ENCODE measurements at regions not wholly inside any gene's neighbourhood (a gene's known extent, or its start where the extent isn't known, plus 50 kb on each side); places are given as distances from the start of the nearest gene placed in this dataset.
"Not testable (repeated sequence)": the region's sequence is repeated elsewhere in the genome, so short reads cannot be mapped to it uniquely, and the experiment has no call there.

GRCh38 chr2:14831458-14831857 is 198.9 kb downstream of the LRATD1 start:
- DNase-seq = no peak

GRCh38 chr2:14843507-14844204 is 211.1 kb downstream of the LRATD1 start:
- no peak for DNase-seq

- no peak for DNase-seq
Observed at GRCh38 chr2:14855751-14856150, 223.2 kb downstream of the LRATD1 start.

DNA sequence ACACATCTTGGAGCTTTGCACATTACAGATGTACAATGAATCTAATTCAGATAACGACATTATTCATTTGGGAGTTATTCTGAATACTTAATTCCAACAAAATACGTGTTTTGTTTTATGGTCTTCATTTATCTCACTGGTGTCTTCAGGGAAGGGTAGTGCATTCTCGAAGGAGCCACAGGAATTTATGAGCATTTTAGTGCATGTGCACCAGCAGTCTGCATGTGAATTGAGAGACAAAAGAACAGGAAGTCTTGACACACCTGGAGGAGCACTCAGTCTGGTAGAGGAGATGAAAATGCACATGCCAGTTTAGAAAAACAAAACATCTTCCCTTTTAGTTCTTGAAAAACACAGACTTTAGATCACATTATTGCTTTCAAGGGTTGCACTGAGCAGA is 228.7 kb downstream of the LRATD1 start:
- DNase-seq = no peak

- DNase-seq = no peak
Observed at GRCh38 chr2:14866736-14867352, 234.3 kb downstream of the LRATD1 start.

DNA sequence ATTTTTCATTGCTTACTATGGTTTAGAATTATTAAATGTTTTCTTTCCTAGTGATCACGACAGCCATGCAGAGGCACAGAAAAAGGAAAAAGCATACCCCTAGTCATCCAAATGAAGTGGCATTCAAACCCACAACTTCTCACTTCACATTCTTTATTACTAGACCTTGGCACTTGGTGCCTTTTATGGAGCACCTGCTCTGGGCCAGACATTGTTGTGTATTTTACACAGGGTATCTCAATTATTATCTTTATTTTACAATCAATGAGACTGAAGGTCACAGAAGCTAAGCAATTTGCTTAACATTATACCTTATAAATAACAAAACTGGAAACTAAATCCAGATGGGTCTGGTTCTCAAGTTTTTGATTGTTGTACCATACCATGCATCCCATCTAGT is 235.3 kb downstream of the LRATD1 start:
- DNase-seq = no peak

DNA sequence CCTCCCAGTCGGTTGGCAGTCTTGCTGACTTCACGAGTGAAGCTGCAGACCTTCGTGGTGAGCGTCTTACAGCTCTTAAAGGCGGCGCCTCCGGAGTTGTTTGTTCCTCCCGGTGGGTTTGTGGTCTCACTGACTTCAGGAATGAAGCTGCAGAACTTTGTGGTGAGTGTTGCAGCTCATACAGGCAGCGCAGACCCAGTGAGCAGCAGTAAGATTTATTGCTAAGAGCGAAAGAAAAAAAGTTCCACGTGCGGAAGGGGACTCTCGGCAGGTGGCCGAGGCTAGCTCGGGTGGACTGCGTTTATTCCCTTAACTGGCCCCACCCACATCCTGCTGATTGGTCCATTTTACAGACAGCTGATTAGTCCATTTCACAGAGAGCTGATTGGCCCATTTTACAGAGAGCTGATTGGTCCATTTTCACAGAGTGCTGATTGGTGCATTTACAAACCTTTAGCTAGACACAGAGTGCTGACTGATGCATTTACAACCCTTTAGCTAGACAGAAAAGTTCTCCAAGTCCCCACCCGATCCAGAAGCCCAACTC is 240.3 kb downstream of the LRATD1 start:
- no peak for DNase-seq

DNA sequence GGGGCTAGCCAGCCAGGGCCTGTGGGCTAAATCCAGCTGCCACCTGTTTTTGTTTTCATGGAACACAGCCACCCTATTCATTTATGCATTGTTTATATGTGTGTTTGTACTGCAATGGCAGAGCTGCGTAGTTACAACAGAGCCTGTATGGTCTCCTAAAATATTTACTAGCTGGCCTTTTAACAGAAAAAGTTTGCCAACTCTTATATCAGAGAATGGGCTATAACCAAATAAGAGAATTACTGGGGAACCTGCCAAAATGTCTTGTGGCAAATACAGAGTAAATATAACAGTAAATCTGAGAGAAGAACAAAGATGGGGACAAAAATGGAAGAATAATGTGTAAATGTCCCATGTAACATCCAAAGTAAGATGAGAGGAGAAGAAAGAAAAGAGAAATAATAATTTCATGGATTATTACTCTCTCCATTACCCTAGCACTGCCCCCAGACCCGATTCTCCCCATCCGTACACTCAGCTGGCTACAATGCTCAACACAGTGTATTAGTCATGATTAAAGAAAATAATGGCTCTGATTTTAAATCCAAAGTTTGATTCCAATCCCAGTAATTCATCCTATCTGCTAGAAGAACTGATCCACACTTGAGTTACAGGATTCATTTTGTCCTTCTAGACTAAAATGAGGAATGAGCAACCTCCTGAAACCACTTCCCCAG is 249.3 kb downstream of the LRATD1 start:
- DNase-seq = no peak

GRCh38 chr2:14884651-14885050 is 252.1 kb downstream of the LRATD1 start:
- DNase-seq = no peak

- no peak for DNase-seq
Observed at GRCh38 chr2:14891546-14891945, 259.0 kb downstream of the LRATD1 start.

GRCh38 chr2:14896330-14897030 is 264.0 kb downstream of the LRATD1 start:
- no peak for DNase-seq

DNA sequence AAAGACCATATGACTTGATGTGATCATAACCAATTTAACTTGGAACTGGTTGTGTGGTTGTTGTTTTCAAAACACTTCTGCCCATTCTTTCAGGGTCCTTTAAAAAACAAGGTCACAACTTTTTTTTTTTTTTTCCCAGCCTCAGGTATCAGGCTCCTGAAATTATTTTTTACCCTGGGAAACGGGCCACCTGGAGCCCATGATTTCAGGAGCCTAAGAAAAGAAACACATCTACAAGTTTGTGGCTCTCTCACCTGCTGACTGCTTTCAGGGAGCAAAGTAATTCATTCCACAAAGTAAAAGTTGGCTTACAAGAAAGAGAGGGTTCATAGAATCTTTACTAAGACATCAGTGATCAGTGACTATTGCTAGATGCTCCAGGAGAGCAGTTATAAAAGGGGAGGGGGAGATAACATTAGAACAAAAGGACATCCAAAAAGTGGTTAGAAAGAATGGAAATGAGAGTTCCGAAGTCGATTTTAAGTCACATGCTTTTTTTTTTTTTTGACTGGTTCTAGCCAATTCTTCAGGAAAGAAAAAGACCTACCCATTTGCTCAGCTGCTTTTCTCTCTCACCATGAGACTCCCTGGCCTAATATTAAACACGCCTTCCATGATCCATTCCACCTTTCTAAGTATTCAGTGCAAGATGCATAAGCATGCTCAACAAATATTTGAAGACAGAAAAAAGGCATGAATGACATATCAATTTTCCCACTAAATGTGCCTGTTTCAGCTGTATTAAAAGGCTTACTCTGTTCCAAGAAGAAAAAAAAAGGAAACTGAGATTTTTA is 267.3 kb downstream of the LRATD1 start:
- no peak for DNase-seq

DNA sequence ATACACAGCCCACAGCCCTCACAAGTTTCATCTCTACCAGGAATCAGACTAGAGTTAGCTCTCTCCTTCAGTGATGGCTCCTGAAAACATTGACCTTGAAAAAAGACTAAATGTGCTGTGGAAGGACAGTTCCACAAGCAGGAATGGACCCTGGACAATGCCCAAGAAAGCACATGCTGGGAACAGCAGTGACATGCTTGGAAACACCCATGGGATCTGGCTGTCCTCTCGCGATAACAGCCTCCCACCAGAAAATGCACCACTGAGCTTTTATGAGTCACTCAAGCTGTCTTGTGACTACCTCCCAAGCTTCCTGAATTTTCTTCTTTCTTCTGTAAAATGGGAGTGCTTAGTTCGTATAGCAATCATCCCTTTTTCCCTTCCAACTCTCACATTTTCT is 269.2 kb downstream of the LRATD1 start:
- no peak for DNase-seq

GRCh38 chr2:14902953-14903352 is 270.4 kb downstream of the LRATD1 start:
- no peak for DNase-seq

- DNase-seq = no peak
Observed at GRCh38 chr2:14903709-14904374, 271.3 kb downstream of the LRATD1 start.

DNA sequence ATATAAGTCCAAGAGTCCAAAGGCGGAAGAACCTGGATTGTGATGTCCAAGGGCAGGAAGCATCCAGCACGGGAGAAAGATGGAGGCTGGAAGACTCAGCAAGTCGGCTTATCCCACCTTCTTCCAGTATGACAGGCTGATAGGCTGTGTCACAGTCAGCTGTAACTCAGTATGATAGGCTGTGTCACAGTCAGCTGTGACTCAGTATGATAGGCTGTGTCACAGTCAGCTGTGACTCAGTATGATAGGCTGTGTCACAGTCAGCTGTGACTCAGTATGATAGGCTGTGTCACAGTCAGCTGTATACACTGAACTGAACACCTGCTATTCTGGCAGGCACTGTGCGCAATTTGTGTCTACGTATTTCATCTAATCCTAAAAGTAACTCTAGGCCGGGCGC is 271.9 kb downstream of the LRATD1 start:
- not testable (repeated sequence) for DNase-seq

DNA sequence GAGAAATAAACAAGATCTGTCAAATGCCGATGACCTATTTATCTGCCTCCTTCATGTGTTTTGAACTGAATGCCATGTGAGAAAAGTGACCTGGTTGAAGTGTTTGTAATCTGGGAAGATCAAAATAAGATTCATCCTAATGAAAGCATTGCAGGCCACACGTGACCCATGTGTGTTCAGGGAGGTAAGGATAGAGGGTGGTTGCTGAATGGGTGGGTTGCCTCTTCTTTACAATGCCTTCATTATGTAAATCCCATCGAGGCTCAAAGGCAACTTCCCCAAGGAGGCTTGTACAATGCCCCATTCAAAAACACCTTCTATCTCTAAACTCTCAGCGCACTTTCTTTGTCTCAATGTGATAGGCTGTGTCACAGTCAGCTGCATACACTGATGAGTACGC is 273.1 kb downstream of the LRATD1 start:
- no peak for DNase-seq

- DNase-seq = no peak
Observed at GRCh38 chr2:14907014-14907612, 274.6 kb downstream of the LRATD1 start.

GRCh38 chr2:14909795-14910194 is 277.3 kb downstream of the LRATD1 start:
- no peak for DNase-seq

GRCh38 chr2:14910654-14911053 is 278.1 kb downstream of the LRATD1 start:
- DNase-seq = no peak

DNA sequence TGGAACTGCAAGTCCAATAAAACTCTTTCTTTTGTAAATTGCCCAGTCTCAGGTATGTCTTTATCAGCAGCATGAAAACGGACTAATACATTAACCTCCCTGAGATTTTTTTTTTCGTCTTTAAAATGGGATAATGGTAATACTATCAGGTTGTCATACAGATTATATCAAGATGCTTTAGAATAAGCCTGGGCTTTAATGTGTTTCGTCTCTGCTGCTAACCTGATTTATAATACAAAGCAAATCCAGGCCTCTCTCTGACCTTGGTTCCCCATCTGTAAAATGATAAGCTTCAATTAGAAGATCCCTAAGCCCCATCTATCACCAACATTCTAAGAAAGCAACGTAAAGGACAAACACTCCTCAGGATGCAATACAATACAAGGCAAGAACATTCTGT is 283.5 kb downstream of the LRATD1 start:
- DNase-seq = no peak
